ENCODE measurements at regions not wholly inside any gene's neighbourhood (a gene's known extent, or its start where the extent isn't known, plus 50 kb on each side); places are given as distances from the start of the nearest gene placed in this dataset.

GRCh38 chr14:80446356-80446755, 235.1 kb upstream of the DIO2 start:
- no peak for DNase-seq (ENCODE audit: low spot score)

- DNase-seq (ENCODE audit: low spot score): no peak
These were observed 234.3 kb upstream of the DIO2 start for GRCh38 chr14:80445605-80446004.

- no peak for DNase-seq (ENCODE audit: low spot score)
These were observed 223.4 kb upstream of the DIO2 start for GRCh38 chr14:80434574-80435321.

GRCh38 chr14:80433811-80434210, 222.5 kb upstream of the DIO2 start:
- no peak for DNase-seq (ENCODE audit: low spot score)

GRCh38 chr14:80428671-80429070, 217.4 kb upstream of the DIO2 start:
- no peak for DNase-seq (ENCODE audit: low spot score)

- no peak for DNase-seq (ENCODE audit: low spot score)
These were observed 216.9 kb upstream of the DIO2 start for GRCh38 chr14:80428171-80428570.

GRCh38 chr14:80427101-80427500, 215.8 kb upstream of the DIO2 start:
- no peak for DNase-seq (ENCODE audit: low spot score)

- no peak for DNase-seq (ENCODE audit: low spot score)
These were observed 215.4 kb upstream of the DIO2 start for GRCh38 chr14:80426683-80427082.

GRCh38 chr14:80425686-80426085, 214.4 kb upstream of the DIO2 start:
- DNase-seq (ENCODE audit: low spot score): no peak

GRCh38 chr14:80419769-80420168, 208.5 kb upstream of the DIO2 start:
- no peak for DNase-seq (ENCODE audit: low spot score)

GRCh38 chr14:80419345-80419744, 208.0 kb upstream of the DIO2 start:
- DNase-seq (ENCODE audit: low spot score): no peak

- no peak for DNase-seq (ENCODE audit: low spot score)
These were observed 204.3 kb upstream of the DIO2 start for GRCh38 chr14:80415636-80416035.

GRCh38 chr14:80414080-80414479, 202.8 kb upstream of the DIO2 start:
- DNase-seq (ENCODE audit: low spot score): no peak

- DNase-seq (ENCODE audit: low spot score): no peak
These were observed 193.1 kb upstream of the DIO2 start for GRCh38 chr14:80404413-80404812.

- DNase-seq (ENCODE audit: low spot score): no peak
These were observed 191.7 kb upstream of the DIO2 start for GRCh38 chr14:80403036-80403435.

- DNase-seq (ENCODE audit: low spot score): no peak
These were observed 183.7 kb upstream of the DIO2 start for GRCh38 chr14:80395031-80395430.

GRCh38 chr14:80393766-80394165, 182.5 kb upstream of the DIO2 start:
- no peak for DNase-seq (ENCODE audit: low spot score)

- DNase-seq (ENCODE audit: low spot score): no peak
These were observed 179.6 kb upstream of the DIO2 start for GRCh38 chr14:80390906-80391305.

GRCh38 chr14:80388980-80389711, 177.8 kb upstream of the DIO2 start:
- DNase-seq (ENCODE audit: low spot score): no peak

GRCh38 chr14:80387563-80387981, 176.3 kb upstream of the DIO2 start:
- peak; percentile 46 for DNase-seq (ENCODE audit: low spot score)

- no peak for DNase-seq (ENCODE audit: low spot score)
These were observed 174.0 kb upstream of the DIO2 start for GRCh38 chr14:80385336-80385735.

- DNase-seq (ENCODE audit: low spot score): no peak
These were observed 171.9 kb upstream of the DIO2 start for GRCh38 chr14:80383223-80383622.

GRCh38 chr14:80381807-80382363, 170.6 kb upstream of the DIO2 start:
- no peak for DNase-seq (ENCODE audit: low spot score)

Data from pons (tissue), 1 donor.